GM18873 (cell line): ENCODE measurements at regions not wholly inside any gene's neighbourhood (a gene's known extent, or its start where the extent isn't known, plus 50 kb on each side); places are given as distances from the start of the nearest gene placed in this dataset.

Source experiments
- ATAC-seq: cut with Tn5 transposase; IDR thresholded peaks from one replicate; pipeline ENCODE4 v1.9.1; 2021; ENCODE audit warnings: mild to moderate bottlenecking, moderate library complexity, moderate number of reproducible peaks; ENCODE audit not compliant: unreplicated experiment, low FRiP score

DNA sequence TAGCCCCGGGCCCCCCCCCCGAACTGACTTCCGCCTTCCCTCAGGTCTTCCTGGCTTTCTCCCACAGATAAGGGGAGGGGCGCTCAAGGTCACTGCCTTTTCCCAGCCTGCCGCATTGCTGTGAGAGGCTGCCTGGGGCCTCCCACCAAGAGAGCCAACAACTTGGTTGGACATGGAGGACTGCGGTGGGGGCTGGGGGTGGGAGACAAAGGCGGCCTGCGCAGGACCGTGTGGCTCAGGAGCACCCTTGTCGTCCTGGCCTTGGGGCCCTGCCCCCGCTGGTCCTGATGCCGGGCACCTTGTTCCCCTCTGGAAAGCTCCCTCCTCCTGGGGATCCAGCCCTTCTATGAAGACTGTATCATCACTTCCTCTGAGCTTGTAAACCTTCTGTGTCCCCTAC, 105.6 kb upstream of the FOXF1 start:
- ATAC-seq, result no peak

DNA sequence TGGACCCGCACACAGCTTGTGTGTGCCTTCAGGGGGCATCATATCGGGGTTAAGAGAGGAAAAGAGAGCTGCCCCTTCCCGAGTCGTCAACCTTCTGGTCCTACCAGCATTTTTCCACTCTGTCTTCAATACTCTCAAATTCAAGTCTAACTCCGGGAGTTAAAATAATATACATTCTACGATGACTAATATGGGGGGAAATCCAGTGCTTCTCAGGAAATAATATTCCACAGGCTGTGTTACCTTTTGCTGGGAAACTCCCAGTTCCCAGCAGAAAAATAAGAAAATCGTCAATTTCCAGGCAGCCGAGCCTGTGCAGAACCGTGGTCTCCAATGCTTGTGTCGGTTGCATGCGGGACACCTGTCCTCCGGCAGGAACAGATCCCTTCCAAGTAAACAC, 105.0 kb upstream of the FOXF1 start:
- no peak for ATAC-seq

DNA sequence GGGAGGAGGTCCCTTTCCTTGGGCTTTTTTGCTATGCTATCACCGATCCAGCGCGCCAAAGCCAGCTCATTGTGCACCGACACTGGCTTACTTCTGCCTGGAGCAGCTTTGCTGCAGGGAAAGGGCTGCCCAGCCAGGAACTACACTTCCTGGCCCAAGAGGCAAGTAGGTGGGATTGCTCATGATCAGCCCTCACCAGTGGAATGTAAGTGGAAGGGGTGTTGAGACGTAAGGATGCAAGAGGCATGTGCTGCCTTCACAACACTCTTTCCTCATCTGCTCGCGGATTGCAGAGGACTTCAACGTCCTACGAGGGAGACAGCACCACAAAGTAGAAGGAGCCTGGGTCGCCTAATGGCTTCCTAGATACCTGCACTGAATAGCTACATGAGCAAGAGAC, 104.3 kb upstream of the FOXF1 start:
- ATAC-seq, result no peak

DNA sequence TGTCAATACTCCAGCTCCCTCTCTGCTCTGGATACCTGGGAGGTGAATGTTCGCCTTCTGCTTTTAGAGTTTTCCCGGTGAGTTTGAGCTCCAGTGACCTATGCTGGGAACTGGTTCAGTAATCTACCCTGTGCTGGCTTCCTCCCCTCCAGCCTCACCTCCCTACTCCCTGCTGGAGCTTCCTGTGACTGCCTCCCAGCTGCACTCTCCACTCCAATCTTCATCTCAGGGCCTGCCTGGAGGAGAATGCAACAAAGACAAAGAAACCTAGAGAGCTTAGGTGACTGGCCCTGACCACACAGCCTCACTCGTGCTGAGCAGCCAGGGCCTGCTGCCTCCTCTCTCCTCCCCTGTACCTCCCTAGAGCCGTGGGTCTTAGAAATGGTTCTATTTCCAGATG, 101.6 kb upstream of the FOXF1 start:
- ATAC-seq, result no peak

DNA sequence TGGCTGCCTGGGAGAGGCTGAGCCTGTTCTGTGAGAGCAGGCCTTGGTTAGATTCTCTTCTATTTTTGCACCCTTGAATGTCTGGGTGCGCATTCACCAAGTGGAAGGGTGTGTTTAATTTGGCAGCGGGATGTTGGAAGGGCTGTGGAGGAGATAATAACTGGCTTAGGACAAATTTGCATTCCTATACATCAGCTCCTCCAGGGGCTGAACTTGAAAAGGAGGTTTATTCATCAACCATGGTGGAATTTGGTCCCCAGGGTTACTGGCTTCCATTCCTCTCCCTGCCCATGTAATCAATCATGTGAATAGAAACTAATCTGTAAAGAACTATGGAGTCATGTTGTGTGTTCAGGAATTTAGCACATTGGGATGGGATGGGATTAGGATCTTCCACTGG, 100.2 kb upstream of the FOXF1 start:
- no peak for ATAC-seq

DNA sequence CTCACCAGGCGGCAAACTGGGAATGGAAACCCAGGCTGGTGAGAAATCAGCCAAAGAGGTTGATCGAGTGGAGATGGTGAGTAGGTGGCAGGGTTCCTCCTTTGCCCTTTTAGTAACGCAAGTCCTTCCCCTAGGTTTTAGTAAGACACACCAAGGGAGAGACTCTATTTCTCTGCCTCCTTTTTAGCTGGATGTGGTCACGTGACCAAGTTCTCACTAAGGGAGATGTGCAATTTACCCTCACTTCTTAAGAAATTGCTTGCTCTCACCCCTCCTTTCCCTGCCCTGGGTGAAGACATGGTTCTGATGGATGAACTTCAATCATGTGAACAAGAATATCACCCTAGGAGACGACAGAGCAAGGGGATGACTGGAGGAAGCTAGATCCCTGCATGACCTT, 99.8 kb upstream of the FOXF1 start:
- ATAC-seq, result no peak

DNA sequence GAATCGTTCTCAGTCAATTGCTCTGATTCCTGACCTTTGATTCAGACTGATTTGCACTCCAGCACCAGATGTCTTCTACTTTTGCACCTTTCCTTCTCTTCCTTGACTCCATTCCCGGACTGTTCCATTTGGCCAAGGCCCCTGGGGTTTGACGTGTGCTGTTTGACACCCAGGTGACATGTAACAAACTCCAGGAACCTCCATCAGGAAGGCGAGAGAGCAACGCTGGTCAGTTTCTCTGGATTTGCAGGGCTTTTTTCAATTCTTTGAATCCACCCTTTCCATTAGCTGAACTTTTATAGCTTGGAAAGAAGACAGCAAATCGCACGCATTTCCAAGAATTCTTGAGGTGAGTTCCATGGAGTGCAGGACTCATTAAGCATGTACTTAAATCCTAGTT, 98.4 kb upstream of the FOXF1 start:
- ATAC-seq, result no peak

DNA sequence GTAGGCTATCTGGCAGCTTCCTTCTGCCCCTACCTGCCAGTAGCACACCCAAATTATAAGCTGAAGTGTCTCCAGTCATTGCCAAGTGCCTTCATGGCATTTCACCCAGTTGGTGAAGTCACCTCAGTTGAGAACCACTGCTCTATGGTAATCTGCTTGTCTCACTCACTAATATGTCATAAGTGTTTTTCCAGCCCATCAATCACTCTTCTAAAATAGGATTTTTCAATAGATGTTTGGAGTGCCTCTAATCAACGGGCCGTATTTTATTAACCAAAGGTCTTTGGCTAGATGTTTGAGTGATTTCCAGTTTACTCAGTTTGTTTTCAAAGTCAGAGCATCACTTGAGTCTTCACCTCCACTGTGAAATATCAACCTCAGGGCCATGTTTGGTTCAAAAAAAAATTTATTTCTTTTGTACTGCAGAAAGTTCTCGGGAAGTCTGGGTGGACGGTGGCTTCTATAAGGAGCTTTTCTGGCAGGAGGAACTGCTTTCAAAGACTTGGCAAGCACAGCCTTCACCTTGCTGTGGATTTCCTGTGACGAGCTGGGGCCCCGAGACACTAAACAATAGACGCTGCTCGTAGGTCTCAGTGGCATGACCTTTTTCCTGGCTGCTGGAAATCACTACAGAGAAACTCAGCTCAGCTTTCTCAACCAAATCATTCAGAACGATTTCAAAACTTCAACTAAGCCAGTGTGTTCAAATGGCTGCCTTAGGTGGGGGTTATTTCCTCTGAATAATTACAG, 95.2 kb upstream of the FOXF1 start:
- ATAC-seq, result no peak

DNA sequence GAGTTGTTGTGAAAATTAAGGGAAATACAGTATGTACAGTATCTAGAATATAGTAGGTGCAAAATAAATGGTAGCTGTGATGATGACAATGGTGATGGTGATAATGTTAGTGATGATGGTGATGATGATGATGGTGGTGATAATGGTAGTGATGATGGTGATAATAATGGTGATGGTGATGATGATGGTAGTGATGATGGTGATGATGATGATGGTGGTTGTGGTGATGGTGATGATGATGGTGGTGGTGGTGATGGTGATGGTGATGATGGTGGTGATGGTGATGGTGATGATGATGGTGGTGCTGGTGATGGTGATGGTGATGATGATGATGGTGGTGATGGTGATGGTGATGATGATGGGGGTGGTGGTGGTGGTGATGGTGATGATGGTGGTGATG, 91.3 kb upstream of the FOXF1 start:
- ATAC-seq, result no peak

DNA sequence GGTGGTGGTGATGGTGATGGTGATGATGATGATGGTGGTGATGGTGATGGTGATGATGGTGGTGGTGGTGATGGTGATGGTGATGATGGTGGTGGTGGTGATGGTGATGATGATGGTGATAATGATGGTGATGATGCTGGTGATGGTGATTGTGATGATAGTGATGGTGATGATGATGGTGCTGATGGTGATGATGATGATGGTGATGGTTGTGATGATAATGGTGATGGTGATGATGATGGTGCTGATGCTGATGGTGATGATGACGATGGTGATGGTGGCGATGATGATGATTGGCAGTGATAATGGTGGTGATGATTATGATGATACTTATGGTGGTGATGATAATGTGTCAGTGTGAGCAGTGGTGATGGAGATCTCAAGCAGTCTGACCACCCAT, 90.8 kb upstream of the FOXF1 start:
- no peak for ATAC-seq

DNA sequence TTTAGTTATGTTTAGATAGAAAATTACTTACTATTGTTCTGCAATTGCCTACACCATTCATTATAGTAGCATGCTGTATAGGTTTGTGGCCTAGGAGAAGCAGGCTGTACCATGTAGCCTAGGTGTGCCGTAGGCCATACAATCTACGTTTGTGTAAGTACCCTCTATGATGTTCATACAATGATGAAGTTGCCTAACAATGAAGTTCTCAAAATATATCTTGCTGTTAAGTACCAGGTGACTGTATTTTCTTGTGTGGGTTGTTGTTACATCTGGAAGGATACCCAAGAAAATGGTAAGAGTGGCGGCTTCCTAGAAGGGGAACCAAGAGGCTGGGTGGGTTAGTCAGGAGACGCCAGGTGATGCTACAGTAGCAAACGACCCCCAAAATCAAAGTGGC, 88.3 kb upstream of the FOXF1 start:
- ATAC-seq, result no peak

DNA sequence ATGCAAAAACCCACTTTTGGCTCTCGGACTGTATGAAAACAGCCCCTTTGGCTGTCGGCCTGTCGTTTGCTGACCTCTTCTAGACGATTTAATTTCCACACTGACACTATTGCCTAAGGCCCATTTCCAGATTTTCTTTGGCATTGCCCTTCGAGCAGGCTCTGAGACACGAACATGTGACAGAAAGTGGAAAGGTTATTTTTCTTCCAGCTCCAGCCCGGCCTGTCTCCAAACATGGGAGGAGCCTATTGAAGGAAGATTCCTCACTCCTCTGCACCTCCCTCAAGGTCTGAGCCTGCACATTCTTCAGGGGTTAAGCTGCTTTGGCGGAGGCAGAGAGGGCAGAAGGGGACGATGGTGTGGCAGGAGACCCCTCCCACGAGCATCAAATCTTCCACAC, 85.9 kb upstream of the FOXF1 start:
- ATAC-seq, result no peak

DNA sequence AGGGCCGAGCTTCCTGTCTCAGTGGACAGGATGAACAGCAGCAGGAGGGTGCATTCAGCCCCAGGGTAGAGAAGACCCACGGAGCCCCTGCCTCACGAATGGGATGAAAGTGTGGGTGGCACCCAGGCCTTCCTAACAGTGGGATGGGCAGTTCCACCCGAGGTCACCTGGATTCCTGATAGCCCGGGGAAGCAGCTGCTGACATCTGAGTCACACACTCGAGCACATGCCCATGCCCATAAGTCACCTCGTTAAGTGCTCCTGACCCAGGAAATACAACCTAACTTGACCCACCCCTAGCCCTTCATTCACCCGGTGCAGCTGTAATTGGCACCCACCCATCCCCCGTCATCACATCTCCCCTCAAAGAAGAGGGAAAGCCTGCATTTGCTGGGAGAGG, 85.3 kb upstream of the FOXF1 start:
- no peak for ATAC-seq

DNA sequence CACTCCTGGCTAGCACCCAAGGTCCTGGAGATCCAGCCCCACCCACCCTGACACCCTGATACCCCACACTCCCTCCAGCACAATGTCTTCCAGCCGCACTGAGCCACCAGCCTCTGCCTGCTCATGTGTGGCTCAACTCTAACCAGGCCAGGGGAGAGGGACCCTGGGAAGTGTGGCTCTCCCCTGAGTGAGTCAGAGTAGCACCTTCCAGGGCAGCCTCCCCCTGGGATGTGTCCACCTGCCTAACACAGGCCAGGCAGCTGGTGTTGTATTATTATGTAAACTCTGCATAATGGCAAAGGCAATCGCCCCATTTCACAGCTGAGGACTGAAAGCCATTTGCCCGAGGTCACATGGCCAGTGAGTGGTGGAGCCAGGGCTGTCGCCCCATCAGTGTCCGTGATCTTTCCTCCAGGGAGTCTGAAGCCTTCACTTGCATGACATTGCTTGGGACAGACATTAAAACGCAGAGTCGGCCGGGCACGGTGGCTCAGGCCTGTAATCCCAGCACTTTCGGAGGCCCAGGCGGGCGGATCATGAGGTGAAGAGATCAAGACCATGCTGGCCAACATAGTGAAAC, 84.2 kb upstream of the FOXF1 start:
- ATAC-seq, result no peak

DNA sequence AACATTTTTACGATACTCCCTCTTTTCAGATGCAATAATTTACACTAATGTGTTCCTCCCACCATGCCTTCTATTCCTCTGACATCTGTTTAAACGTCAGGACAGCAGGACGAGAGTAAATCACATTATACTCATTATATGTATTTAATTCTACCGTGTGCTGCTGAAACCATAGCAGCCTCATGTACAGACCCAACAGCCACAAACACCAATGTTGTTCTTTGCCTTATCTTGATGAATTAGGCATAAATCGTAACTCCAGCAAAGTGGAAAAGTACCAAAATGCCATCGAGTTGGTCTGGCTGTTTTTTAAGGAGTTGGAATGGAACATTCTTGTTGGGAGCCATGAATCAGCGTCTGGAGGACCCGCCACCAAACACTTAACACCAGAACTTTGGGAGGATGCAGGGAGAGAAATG, 82.9 kb upstream of the FOXF1 start:
- ATAC-seq, result no peak

DNA sequence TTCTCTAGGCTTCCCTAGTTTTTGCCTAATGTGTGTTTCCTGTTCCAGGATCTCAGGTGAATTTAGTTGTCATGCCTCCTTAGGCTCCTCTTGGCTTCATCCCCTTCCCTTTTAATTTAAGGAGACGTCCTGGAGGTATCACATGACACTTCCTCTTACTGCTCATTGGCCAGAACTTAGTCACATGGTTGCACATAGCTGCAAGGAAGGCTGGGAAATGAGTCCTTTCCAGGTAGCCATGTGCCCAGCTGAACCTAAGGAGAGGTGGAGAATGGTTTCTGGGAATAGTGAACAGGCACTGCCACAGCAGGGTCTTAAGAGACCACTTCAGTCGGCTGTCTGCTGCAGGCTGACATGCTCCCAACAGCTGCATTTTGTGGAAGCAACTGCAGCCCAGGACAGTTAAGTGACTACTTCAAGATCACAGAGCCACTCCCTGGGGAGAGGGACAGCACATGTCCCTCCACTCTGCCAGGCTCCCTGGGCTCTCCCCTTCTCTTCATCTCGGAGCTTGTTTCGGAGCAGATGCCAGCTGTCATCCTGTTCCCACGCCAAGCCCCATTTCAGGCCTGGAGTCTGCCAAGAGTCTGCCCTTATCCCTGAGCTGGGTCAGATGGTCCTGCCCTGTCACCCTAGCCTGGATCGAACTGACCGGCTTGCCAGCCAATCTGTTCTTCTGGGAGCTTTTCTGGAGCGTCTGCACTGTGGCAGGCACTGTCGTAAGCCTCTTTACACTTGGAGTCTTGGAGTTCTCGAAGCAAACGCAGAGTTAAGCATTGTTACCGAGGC, 81.4 kb upstream of the FOXF1 start:
- ATAC-seq, result no peak

DNA sequence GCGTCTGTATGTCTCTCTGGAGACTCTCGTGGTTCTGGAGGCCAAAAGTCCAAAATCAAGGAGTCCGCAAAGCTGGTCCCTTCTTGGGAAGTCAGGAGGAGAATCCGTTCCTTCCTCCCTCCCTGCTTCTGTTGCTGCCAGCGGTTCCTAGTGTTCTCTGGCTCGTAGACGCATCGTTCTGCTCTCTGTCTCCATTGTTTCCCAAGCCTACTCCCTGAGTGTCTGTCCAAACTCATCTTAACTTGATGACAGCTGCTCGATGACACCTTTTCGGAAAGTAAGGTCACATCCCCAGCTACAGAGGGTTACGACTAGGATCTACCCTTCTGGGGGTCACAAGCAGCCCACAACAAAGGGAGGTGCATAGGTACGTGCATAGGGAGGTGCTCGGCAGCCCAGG, 80.7 kb upstream of the FOXF1 start:
- ATAC-seq, result no peak

DNA sequence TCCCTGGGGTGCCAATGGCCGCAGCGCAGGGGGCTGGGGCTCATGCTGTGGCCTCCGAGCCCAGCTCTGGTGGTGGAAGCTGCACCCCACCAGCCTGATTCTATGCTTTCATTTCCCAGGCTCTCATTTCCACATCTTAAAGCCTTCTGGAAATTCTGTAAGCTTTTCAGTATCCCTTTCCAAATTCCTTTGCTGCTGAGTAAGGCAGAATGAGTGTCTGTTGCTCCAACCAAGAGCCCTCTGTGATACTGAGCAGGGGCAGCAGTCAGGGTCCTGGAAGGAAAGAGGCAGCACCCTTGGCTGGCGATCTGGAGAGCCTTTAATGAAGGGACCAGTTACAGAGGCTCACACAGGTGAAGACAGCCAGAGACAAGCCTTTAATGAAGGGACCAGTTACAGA, 79.5 kb upstream of the FOXF1 start:
- no peak for ATAC-seq

DNA sequence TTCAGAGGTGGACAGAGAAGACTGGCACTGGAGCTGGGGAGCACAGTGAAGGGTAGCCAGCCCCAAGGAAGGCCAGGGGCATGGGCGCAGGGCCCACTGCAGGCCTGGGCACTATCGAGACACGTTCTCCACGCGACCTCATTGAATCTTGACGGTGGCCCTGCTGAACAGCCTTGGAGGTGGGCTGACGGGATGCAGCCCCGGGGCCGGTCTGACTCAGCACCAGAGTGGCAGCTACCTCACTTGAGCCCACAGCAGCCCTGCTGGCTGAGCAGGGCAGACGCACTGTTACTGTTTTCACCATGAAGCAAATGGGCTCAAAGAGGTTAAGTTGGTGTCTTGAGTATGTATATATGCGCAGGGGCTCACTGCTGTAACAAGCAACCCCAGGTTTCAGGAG, 78.8 kb upstream of the FOXF1 start:
- ATAC-seq, result no peak

DNA sequence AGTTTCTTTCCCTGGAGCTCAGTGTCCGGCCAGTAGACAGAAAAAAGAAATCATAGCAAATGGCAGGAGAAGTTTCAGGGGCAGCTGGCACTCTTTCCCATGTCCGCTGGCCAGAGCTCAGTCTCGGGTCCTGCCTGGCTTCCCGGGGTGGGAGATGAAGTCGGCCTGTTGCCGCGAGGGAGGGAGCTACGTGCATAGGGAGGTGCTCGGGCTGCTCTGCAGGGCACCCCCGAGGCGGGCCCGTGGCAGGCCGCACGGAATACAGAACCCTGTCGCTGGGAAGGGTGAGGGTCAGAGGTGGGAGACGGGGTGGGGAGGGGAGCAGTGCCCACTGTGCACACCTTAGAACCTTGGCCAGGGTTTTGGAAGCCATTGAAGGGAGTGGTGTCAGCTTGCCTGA, 78.3 kb upstream of the FOXF1 start:
- ATAC-seq, result no peak

DNA sequence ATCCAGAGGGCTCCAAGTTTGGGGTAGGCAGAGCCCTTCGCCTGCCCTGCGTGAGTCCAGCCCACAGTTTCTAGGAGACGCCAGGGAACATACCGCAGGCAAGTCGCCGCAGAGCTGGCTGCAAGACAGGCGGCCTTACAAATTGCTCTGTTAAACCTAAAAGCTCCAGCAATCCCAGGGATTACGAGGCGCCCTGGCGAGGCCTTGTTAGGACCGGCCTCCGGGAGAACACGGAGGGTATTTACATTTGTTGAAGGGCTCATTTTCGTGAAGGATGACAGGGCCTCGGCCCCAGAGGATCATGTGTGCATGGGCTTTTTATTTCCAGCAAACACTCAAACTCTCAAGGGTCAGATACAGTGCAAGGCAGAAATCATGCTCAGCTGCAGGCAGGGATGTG, 77.6 kb upstream of the FOXF1 start:
- ATAC-seq, result no peak
